ENCODE measurements at regions not wholly inside any gene's neighbourhood (a gene's known extent, or its start where the extent isn't known, plus 50 kb on each side); places are given as distances from the start of the nearest gene placed in this dataset.

- DNase-seq = no peak
- H3K9me3 ChIP-seq = no peaks in the 10 kb centered on the region
- in situ Hi-C loops (cut with MboI; ENCODE audit: low pct_ligation_motif_present in 1 of 4, low pct_unique_long_range_greater_than_20kb in 1 of 4, low sequenced_read_pairs in 3 of 4) (no loop called here), intact Hi-C loops (cut with DNase I; ENCODE audit: low total_unique reads) (no loop called here)
- no peak overlapping the region for H3K4me3 ChIP-seq
- no peaks in the 10 kb centered on the region for H3K36me3 ChIP-seq
- WGBS, 2 donors (ENCODE audit: low coverage in 1 of 2) = 78% methylated on average over 2 of the region's 2 CpGs; no CpG with 5 or more reads in 1 of the 2 donors
- TF ChIP-seq POLR2AphosphoS5 (IDR thresholded peaks at IDR 0.05) = no peak
- no peaks in the 10 kb centered on the region for H3K4me1 ChIP-seq
- H3K27ac ChIP-seq = no peak overlapping the region
- H3K27me3 ChIP-seq = no peaks in the 10 kb centered on the region
These were observed 269.9 kb downstream of the AJAP1 start for GRCh38 chr1:4924356-4924755.

DNA sequence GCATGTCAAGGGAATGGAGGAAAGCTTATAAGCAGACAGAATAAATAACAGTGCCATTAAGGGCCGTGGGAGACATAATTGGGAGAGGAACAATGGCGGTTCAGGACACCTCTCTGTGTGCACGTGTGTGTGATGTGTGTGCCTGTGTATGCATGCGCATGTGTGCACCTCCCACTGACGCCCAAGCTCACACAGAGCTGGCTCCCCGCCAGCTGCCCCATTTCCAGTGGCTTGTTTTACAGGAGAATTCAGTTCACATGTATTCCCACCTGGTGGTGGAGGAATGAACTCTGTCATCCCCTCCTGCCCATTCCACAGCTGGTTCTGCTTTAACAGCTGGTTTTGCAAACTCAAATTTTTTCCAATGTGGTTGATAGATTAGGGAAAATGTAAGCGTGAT is 262.2 kb downstream of the AJAP1 start:
- DNase-seq = no peak
- TF ChIP-seq EP300 (IDR thresholded peaks at IDR 0.05; ENCODE audit: low read depth) (no peak), POLR2A (IDR thresholded peaks at IDR 0.05) (no peak), POLR2AphosphoS5 (IDR thresholded peaks at IDR 0.05) (no peak), CTCF (IDR thresholded peaks at IDR 0.05) (no peak)
- intact Hi-C loops (cut with DNase I; ENCODE audit: low total_unique reads) = no loop called here
- no peaks in the 10 kb centered on the region for H3K9me3 ChIP-seq
- H3K4me3 ChIP-seq = no peak overlapping the region
- no peaks in the 10 kb centered on the region for H3K27me3 ChIP-seq
- WGBS, 2 donors (ENCODE audit: low coverage in 1 of 2) = 57 to 72% methylated on average over 1 to 7 of the region's 7 CpGs
- no peaks in the 10 kb centered on the region for H3K4me1 ChIP-seq
- H3K27ac ChIP-seq = no peak overlapping the region
- in situ Hi-C loops (cut with MboI; ENCODE audit: low pct_ligation_motif_present in 1 of 4, low pct_unique_long_range_greater_than_20kb in 1 of 4, low sequenced_read_pairs in 3 of 4) = no loop called here
- no peaks in the 10 kb centered on the region for H3K36me3 ChIP-seq

GRCh38 chr1:4915154-4915553 is 260.7 kb downstream of the AJAP1 start:
- no peaks in the 10 kb centered on the region for H3K9me3 ChIP-seq
- H3K27ac ChIP-seq = no peak overlapping the region
- intact Hi-C loops (cut with DNase I; ENCODE audit: low total_unique reads) (no loop called here), in situ Hi-C loops (cut with MboI; ENCODE audit: low pct_ligation_motif_present in 1 of 4, low pct_unique_long_range_greater_than_20kb in 1 of 4, low sequenced_read_pairs in 3 of 4) (no loop called here)
- 48 to 82% methylated on average over 2 of the region's 2 CpGs for WGBS, 2 donors (ENCODE audit: low coverage in 1 of 2)
- H3K4me3 ChIP-seq = no peak overlapping the region
- H3K4me1 ChIP-seq = no peaks in the 10 kb centered on the region
- H3K36me3 ChIP-seq = no peaks in the 10 kb centered on the region
- H3K27me3 ChIP-seq = no peaks in the 10 kb centered on the region
- TF ChIP-seq POLR2A (IDR thresholded peaks at IDR 0.05) (no peak), CTCF (IDR thresholded peaks at IDR 0.05) (no peak)
- DNase-seq = no peak

- intact Hi-C loops (cut with DNase I; ENCODE audit: low total_unique reads) (no loop called here), in situ Hi-C loops (cut with MboI; ENCODE audit: low pct_ligation_motif_present in 1 of 4, low pct_unique_long_range_greater_than_20kb in 1 of 4, low sequenced_read_pairs in 3 of 4) (no loop called here)
- no peaks in the 10 kb centered on the region for H3K9me3 ChIP-seq
- TF ChIP-seq POLR2A (IDR thresholded peaks at IDR 0.05) = no peak
- TF ChIP-seq CTCF (IDR thresholded peaks at IDR 0.05) = no peak
- TF ChIP-seq POLR2AphosphoS5 (IDR thresholded peaks at IDR 0.05) = no peak
- no peak for TF ChIP-seq EP300 (IDR thresholded peaks at IDR 0.05; ENCODE audit: low read depth)
- H3K27me3 ChIP-seq = no peaks in the 10 kb centered on the region
- no peak overlapping the region for H3K27ac ChIP-seq
- no peaks in the 10 kb centered on the region for H3K36me3 ChIP-seq
- H3K4me1 ChIP-seq = no peaks in the 10 kb centered on the region
- 71 to 72% methylated on average over 13 of the region's 13 CpGs for WGBS, 2 donors (ENCODE audit: low coverage in 1 of 2)
- no peak for DNase-seq
- no peak overlapping the region for H3K4me3 ChIP-seq
These were observed 254.1 kb downstream of the AJAP1 start for GRCh38 chr1:4908486-4908885.

DNA sequence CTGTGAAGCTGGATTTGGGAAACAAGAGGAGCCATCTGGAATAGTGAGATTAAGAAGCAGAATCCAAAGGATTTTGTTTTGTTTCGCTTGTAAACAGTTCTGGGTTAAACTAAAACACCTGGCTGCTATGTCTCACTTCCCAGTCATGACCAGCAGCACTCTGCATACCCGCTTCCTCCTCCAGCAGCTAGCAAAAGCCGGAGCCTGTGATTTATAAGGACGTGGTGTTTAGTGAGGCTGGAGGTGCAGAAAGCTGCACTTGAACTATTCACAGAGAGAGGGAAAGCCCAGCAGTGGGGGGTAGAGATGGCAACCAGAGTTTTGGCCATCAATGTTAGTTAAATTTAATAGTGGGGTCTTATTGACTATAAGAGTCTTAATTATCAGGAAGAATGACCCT is 240.2 kb downstream of the AJAP1 start:
- H3K36me3 ChIP-seq = no peaks in the 10 kb centered on the region
- no peaks in the 10 kb centered on the region for H3K4me1 ChIP-seq
- 25 to 35% methylated on average over 4 of the region's 4 CpGs for WGBS, 2 donors (ENCODE audit: low coverage in 1 of 2)
- H3K4me3 ChIP-seq = no peak overlapping the region
- intact Hi-C loops (cut with DNase I; ENCODE audit: low total_unique reads) (no loop called here), in situ Hi-C loops (cut with MboI; ENCODE audit: low pct_ligation_motif_present in 1 of 4, low pct_unique_long_range_greater_than_20kb in 1 of 4, low sequenced_read_pairs in 3 of 4) (no loop called here)
- H3K27me3 ChIP-seq = no peaks in the 10 kb centered on the region
- H3K27ac ChIP-seq = no peak overlapping the region
- DNase-seq = no peak
- no peak for TF ChIP-seq POLR2AphosphoS5 (IDR thresholded peaks at IDR 0.05)
- no peak for TF ChIP-seq CTCF (IDR thresholded peaks at IDR 0.05)
- TF ChIP-seq EP300 (IDR thresholded peaks at IDR 0.05; ENCODE audit: low read depth) = no peak
- no peak for TF ChIP-seq POLR2A (IDR thresholded peaks at IDR 0.05)
- no peaks in the 10 kb centered on the region for H3K9me3 ChIP-seq
